Thyroid gland (tissue), 4 donors: ENCODE measurements at regions not wholly inside any gene's neighbourhood (a gene's known extent, or its start where the extent isn't known, plus 50 kb on each side); places are given as distances from the start of the nearest gene placed in this dataset.

Experiments used
- POLR2A ChIP-seq, 2 donors: fragments of 450-650 bp; IDR thresholded peaks; one replicate each; pipeline ENCODE4 v1.6.1; 2017; ENCODE audit warnings: antibody characterized with exemption in 2 of 2, mild to moderate bottlenecking in 2 of 2, moderate library complexity in 1 of 2
- TF ChIP-seq, protein P1 (sequence below), 6 experiments: fragments of 200-600 bp in 3 of 6; fragments of 450-650 bp in 3 of 6; sonication (generic) in 3 of 6; IDR thresholded peaks; one replicate each; pipeline ENCODE4 v1.5.1; 2016 to 2019; ENCODE audit warnings: antibody characterized with exemption in 6 of 6, mild to moderate bottlenecking in 2 of 6, inconsistent platforms in 1 of 6, moderate library complexity in 1 of 6

GRCh38 chr5:105817416-105817815, 1853.3 kb downstream of the EFNA5 start:
- TF ChIP-seq, protein P1, sequence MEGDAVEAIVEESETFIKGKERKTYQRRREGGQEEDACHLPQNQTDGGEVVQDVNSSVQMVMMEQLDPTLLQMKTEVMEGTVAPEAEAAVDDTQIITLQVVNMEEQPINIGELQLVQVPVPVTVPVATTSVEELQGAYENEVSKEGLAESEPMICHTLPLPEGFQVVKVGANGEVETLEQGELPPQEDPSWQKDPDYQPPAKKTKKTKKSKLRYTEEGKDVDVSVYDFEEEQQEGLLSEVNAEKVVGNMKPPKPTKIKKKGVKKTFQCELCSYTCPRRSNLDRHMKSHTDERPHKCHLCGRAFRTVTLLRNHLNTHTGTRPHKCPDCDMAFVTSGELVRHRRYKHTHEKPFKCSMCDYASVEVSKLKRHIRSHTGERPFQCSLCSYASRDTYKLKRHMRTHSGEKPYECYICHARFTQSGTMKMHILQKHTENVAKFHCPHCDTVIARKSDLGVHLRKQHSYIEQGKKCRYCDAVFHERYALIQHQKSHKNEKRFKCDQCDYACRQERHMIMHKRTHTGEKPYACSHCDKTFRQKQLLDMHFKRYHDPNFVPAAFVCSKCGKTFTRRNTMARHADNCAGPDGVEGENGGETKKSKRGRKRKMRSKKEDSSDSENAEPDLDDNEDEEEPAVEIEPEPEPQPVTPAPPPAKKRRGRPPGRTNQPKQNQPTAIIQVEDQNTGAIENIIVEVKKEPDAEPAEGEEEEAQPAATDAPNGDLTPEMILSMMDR (IDR thresholded peaks at IDR 0.05), result no peak
- no peak for TF ChIP-seq POLR2A (IDR thresholded peaks at IDR 0.05)
